HCT116 (cell line): ENCODE measurements at regions not wholly inside any gene's neighbourhood (a gene's known extent, or its start where the extent isn't known, plus 50 kb on each side); places are given as distances from the start of the nearest gene placed in this dataset.

ENCODE experiments used
- ATAC-seq: fragments of 200-7000 bp; cut with Tn5 transposase; 2 replicates; pipeline ENCODE4 v1.9.1; 2020; ENCODE audit warnings: mild to moderate bottlenecking, moderate library complexity
- BruUV-seq: library from RNA; stranded (reverse); fragments of 400-500 nt; replicated peaks from 2 replicates; lab custom pipeline; 2021; lab: Mats Ljungman, UMichigan
- CTCF ChIA-PET: fragments of 300-600 bp; sonication (Branson Sonifier 250); formaldehyde crosslinking; loops from one replicate; lab custom pipeline; 2021; ENCODE audit warnings: antibody characterized with exemption; lab: Charles Lee
- POLR2A ChIA-PET: fragments of 300-600, 350-600 bp; sonication (Branson Sonifier 250); formaldehyde crosslinking; loops from one replicate; lab custom pipeline; 2021; ENCODE audit warnings: antibody characterized with exemption; lab: Charles Lee
- RAD21 ChIA-PET, 2 experiments: fragments of 300-600 bp; sonication (Branson Sonifier 250); formaldehyde crosslinking; loops; one replicate each; lab custom pipeline; 2023; ENCODE audit warnings: low total read pairs in 2 of 2; ENCODE audit not compliant: uncharacterized antibody in 2 of 2, unreplicated experiment in 2 of 2, low non-redundant PET in 1 of 2; lab: Charles Lee
- DNase-seq: peaks from one replicate; pipeline ENCODE4 v3.0.0-alpha.2; 2010; ENCODE audit warnings: low read depth, low spot score
- H2AFZ ChIP-seq: fragments of 200-600 bp; shearing (Covaris generic), sonication (generic); 2 replicates; pipeline ENCODE4 v1.6.1; 2017; ENCODE audit warnings: low read depth, mixed run types, mixed read lengths, antibody characterized with exemption, low read length; ENCODE audit not compliant: poor library complexity, severe bottlenecking
- H3K27ac ChIP-seq: 2 replicates; pipeline ENCODE4 v1.5.1; 2012; ENCODE audit warnings: low read depth, low read length
- H3K27me3 ChIP-seq: fragments of 200-600 bp; sonication (generic); 2 replicates; pipeline ENCODE4 v1.6.1; 2016; ENCODE audit warnings: mixed run types, low read length, mixed read lengths; ENCODE audit not compliant: insufficient read depth
- H3K36me3 ChIP-seq, 2 experiments: fragments of 200-500 bp in 1 of 2; fragments of 200-600 bp in 1 of 2; sonication (Bioruptor generic) in 1 of 2; sonication (generic) in 1 of 2; 2 replicates each; pipeline versions ENCODE4 v1.5.1 to v1.6.1; 2014 to 2016; ENCODE audit warnings: low read length in 2 of 2, inconsistent platforms in 1 of 2, mixed read lengths in 1 of 2, mixed run types in 1 of 2; ENCODE audit not compliant: insufficient read depth in 2 of 2, control insufficient read depth in 1 of 2
- H3K4me1 ChIP-seq, 2 experiments: fragments of 200-600 bp in 1 of 2; sonication (generic) in 1 of 2; 2 replicates each; pipeline versions ENCODE4 v1.5.1 to v1.6.1; 2012 to 2017; ENCODE audit warnings: low read length in 2 of 2, inconsistent platforms in 1 of 2, mild to moderate bottlenecking in 1 of 2, mixed read lengths in 1 of 2, mixed run types in 1 of 2, moderate library complexity in 1 of 2; ENCODE audit not compliant: insufficient read depth in 2 of 2, control insufficient read depth in 1 of 2
- H3K4me2 ChIP-seq: fragments of 200-600 bp; sonication (generic); 2 replicates; pipeline ENCODE4 v1.6.1; 2017; ENCODE audit warnings: mixed run types, low read length, mixed read lengths
- H3K4me3 ChIP-seq, 2 experiments: fragments of 200-600 bp in 1 of 2; sonication (generic) in 1 of 2; replicated peaks in 1 of 2; 2 replicates each; pipeline ENCODE4 v1.5.1; 2011 to 2016; ENCODE audit warnings: low read length in 2 of 2, control low read depth in 1 of 2, low read depth in 1 of 2, mild to moderate bottlenecking in 1 of 2, mixed read lengths in 1 of 2, mixed run types in 1 of 2
- H3K79me2 ChIP-seq: fragments of 200-600 bp; sonication (generic); 2 replicates; pipeline ENCODE4 v1.6.1; 2017; ENCODE audit warnings: mild to moderate bottlenecking, mixed run types, low read length, moderate library complexity, mixed read lengths; ENCODE audit not compliant: insufficient read depth
- H3K9ac ChIP-seq: fragments of 200-600 bp; sonication (generic); 2 replicates; pipeline ENCODE4 v1.6.1; 2016; ENCODE audit warnings: low read length, mixed read lengths
- H3K9me2 ChIP-seq: fragments of 200-600 bp; sonication (generic), shearing (Covaris generic); 2 replicates; pipeline ENCODE4 v1.6.1; 2017; ENCODE audit warnings: mixed run types, mild to moderate bottlenecking, moderate library complexity; ENCODE audit not compliant: insufficient read depth
- H3K9me3 ChIP-seq, 2 experiments: fragments of 200-500 bp in 1 of 2; fragments of 200-600 bp in 1 of 2; sonication (Bioruptor generic) in 1 of 2; sonication (generic) in 1 of 2; 2 replicates each; pipeline ENCODE4 v1.6.1; 2014 to 2017; ENCODE audit warnings: low read length in 2 of 2, mixed read lengths in 2 of 2, inconsistent platforms in 1 of 2, low read depth in 1 of 2, mild to moderate bottlenecking in 1 of 2, mixed run types in 1 of 2, moderate library complexity in 1 of 2; ENCODE audit not compliant: control insufficient read depth in 1 of 2, insufficient read depth in 1 of 2
- H4K20me1 ChIP-seq: fragments of 200-600 bp; sonication (generic), shearing (Covaris generic); 2 replicates; pipeline ENCODE4 v1.6.1; 2017; ENCODE audit warnings: mixed run types, mild to moderate bottlenecking, moderate library complexity; ENCODE audit not compliant: insufficient read depth
- EZH2 ChIP-seq: fragments of 200-600 bp; sonication (generic); IDR thresholded peaks from 2 replicates; pipeline ENCODE4 v1.6.1; 2017; ENCODE audit warnings: antibody characterized with exemption, mixed run types
- POLR2AphosphoS5 ChIP-seq: IDR thresholded peaks from 2 replicates; pipeline ENCODE4 v1.6.1; 2011; ENCODE audit warnings: mild to moderate bottlenecking, low read depth, low read length, moderate library complexity
- REST ChIP-seq: IDR thresholded peaks from 2 replicates; pipeline ENCODE4 v1.6.1; 2012; ENCODE audit warnings: low read depth
- SIN3A ChIP-seq: IDR thresholded peaks from 2 replicates; pipeline ENCODE4 v1.6.1; 2012; ENCODE audit warnings: low read depth
- SRF ChIP-seq: IDR thresholded peaks from 2 replicates; pipeline ENCODE4 v1.6.1; 2012; ENCODE audit warnings: low read depth
- TCF7L2 ChIP-seq: IDR thresholded peaks from 2 replicates; pipeline ENCODE4 v1.7.0; 2011; ENCODE audit warnings: borderline replicate concordance, inconsistent platforms; ENCODE audit not compliant: insufficient read depth, insufficient read length; ENCODE audit errors: extremely low read depth
- ZBTB33 ChIP-seq: IDR thresholded peaks from 2 replicates; pipeline ENCODE4 v1.6.1; 2011; ENCODE audit warnings: mild to moderate bottlenecking, low read length, moderate library complexity; ENCODE audit not compliant: insufficient replicate concordance; ENCODE audit errors: extremely low read depth
- intact Hi-C: fragments of 100-400 bp; cut with micrococcal nuclease; formaldehyde crosslinking; loops from 2 replicates; pipeline ENCODE4 v1.10.0; 2022

GRCh38 chr3:110933821-110934426 lies 137.7 kb upstream of the NECTIN3 start (continued):
- TF ChIP-seq ZBTB33: no peak
- TF ChIP-seq SRF: no peak
- TF ChIP-seq TCF7L2: no peak
- no peak for TF ChIP-seq SIN3A
- TF ChIP-seq REST: no peak
- no peak for TF ChIP-seq POLR2AphosphoS5
- TF ChIP-seq EZH2: no peak
- TF ChIP-seq, all 23 proteins: peak for 0

- H3K27ac ChIP-seq: no peak overlapping the region
- H3K9ac ChIP-seq: no peak overlapping the region
- no peaks in the 10 kb centered on the region for H4K20me1 ChIP-seq
- no peaks in the 10 kb centered on the region for H3K27me3 ChIP-seq
- ChIA-PET POLR2A (no interaction called here), RAD21 (no interaction called here), CTCF (no interaction called here)
- intact Hi-C loops: no loop called here
- H3K4me2 ChIP-seq: no peak overlapping the region
- DNase-seq: no peak
- H3K9me2 ChIP-seq: no peaks in the 10 kb centered on the region
- H3K4me1 ChIP-seq: peaks cover 0 to 2% of the 10 kb centered on the region in 2 experiments; a peak in 1 of 4 replicates
- TF ChIP-seq SIN3A: no peak
- no peaks in the 10 kb centered on the region for H3K79me2 ChIP-seq
- no peaks in the 10 kb centered on the region for H3K9me3 ChIP-seq
- no TSS peak for BruUV-seq
- no peak overlapping the region for H3K4me3 ChIP-seq
- no peak for ATAC-seq
- H2AFZ ChIP-seq: no peak overlapping the region
- no peaks in the 10 kb centered on the region for H3K36me3 ChIP-seq
These were observed 133.0 kb upstream of the NECTIN3 start for GRCh38 chr3:110938629-110939028.
